NCI-H2081 treated with DMSO at 0.1 percent for 48 hours (cell line): ENCODE measurements at regions not wholly inside any gene's neighbourhood (a gene's known extent, or its start where the extent isn't known, plus 50 kb on each side); places are given as distances from the start of the nearest gene placed in this dataset.

Experiments
- DNase-seq: peaks from one replicate; lab custom pipeline; 2025; lab: John Stamatoyannopoulos, UW

DNA sequence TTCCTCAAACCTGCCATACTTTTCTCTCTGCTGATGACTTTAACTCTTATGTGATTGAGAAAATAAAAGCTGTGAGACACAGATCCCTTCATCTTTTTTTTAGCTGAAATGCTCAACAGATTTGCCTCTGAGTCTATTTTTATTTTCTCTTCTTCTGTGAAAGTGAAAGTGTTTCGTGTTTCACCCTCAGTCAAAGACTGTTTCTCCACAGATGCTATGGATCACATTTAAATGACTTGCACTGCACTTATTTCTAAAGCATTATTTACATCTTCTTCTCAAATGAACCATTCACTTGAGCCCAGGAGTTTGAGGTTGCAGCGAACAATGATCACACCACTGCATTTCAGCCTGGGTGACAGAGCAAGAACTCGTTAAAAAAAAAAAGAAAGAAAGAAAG is 890.1 kb upstream of the PCDH20 start:
- no peak for DNase-seq

DNA sequence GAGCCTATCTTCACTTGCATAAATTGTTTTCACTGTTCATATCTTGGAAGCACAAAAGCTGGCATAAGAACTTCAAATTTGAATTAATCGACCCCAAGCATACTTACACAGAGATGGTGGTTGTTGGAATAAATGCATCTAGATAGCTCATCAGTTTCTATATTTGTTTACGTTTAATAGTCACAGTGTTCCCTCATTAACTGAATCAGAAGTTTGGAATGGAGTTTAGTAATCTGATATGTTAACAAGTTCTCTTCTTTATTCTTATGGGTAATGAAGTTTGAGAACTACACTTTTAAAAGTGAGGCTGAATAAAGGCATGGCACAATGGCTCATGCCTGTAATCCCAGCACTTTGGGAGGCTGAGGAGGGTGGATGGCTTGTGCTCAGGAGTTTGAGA is 886.7 kb upstream of the PCDH20 start:
- no peak for DNase-seq

DNA sequence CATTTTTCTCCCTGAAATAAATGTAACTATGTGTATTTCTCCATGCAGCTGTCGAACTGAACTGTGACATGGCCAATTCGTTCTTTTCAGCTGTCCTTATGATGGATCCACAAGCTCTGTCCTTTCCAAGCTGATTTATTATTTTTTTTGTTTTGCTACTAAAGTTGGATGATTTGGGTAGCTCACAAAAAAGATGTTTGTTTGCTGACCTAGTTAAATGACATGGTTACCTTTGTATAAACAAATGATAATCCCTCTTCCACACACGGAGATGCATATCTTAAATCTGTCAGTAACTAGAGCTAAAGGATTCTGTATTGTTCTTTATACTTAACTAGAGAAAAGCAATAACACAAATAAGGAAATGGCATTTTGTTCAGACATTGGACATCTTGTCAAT is 884.3 kb upstream of the PCDH20 start:
- DNase-seq, result no peak

DNA sequence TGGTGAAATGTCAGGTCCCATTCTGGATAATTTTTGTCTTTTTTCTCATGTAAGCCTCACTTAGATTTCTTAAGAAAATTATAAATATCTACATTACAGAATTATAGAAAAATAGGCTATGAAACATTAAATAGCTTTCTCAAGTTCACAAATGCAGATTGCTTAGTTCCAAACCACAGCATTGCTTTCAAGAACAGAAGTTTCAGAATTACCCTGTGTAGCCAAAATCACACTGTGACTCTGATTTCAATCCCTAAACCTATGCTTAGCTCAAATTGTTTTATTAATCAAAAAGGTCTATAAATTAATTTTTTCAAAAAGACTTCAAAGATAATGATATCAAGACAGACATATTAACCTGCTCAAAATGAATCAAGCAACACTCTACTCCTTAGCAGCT is 881.2 kb upstream of the PCDH20 start:
- no peak for DNase-seq

DNA sequence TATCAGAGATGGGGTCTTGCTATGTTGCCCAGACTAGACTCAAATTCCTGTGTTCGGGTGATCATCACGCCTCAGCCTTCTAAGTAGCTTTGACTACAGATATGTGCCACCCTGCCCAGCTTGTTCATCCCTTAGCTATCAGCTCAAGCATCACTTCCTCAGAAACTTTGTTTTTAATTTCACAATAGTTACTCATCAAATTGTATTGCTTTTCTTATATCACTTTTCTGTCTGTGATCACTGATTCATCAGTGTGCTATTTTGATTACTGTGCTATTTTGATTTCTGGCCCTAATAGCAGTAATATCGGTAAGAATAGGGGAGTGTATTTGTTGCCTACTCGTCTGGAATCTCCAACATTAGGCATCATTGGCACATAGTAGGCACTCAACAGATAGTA is 878.6 kb upstream of the PCDH20 start:
- DNase-seq, result no peak

DNA sequence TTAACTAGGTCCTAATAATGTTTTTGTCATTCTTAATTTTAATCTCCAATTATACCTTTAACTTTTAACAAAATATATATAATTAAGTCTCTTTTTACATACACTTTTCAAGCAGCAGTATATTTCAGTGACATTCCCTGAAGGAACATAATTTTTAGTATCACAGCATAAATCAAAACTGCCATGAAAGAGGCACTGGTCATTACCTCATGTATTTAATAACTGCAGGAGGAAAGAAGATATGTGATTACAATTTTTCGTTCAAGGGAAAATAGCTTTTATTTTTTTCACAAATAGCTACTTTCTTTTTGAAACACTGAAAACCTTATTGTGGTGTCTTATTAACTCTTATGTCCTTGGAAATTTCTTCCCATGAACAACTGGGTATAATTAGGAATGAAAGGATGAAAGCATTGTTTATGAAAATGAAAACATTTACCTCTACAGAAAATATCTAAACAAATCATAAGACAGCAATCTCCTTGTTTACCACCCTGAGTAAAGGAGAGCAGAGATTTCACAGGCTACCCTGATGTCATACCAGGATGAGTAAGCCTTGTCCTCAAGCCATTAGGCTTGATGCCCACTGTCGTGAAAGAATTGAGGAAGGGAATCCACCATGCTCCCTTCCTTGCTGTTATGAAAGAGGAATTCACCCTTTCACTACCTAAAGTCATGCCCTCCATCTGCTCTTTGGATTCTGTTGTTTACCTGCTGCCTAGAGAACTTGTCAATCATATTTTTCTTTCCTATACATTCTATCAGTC is 877.2 kb upstream of the PCDH20 start:
- DNase-seq, result no peak

DNA sequence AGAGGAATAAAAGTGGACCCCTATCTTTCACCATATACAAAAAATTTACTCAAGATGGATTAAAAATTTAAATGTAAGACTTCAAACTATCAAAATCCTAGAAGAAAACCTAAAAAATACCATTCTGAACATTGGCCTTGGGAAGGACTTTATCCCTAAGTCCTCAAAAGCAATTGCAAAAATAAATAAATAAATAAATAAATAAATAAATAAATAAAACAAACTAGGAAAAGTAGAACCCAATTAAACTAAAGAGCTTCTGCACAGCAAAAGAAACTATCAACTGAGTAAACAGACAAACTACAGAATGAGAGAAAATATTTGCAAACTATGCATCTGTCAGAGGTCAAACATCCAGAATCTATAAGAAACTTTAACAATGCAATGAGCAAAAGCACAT is 874.9 kb upstream of the PCDH20 start:
- DNase-seq, result no peak

DNA sequence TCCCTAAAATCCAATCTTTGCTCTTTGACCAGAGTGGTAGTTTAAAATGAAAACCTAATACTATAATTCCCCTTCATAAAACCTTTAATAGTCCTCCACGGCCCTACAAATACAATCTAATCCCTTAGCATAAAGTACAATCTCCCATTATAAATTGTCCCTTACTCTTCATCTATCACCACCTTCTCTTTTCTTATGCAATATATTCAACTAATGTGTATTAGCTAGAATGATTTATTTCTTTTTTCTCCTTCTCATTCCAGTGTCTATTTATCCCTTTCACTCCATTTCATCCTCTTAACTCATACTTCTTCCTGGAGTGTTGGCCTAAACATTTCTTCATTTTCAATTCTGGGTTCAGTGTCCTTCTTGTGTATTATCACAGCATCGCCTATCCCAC is 872.1 kb upstream of the PCDH20 start:
- no peak for DNase-seq

DNA sequence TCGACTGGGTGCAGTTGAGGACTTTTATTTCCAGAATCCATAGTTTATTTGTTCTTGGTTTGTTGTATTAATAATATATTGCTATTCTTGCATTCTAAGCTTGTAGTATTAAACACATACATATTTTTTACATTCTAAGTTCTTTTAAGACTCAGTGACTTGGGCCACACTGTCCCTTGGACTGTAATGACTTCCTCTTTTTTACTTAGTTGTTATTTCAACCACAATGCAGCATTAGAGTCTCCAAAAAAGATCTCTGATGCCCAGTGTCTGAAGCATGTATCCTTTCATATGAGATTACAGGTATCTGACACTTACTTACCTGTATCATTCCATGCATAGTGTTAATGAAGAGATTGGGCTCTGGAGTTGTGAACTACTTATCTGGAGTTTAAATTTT is 864.9 kb upstream of the PCDH20 start:
- DNase-seq, result no peak

DNA sequence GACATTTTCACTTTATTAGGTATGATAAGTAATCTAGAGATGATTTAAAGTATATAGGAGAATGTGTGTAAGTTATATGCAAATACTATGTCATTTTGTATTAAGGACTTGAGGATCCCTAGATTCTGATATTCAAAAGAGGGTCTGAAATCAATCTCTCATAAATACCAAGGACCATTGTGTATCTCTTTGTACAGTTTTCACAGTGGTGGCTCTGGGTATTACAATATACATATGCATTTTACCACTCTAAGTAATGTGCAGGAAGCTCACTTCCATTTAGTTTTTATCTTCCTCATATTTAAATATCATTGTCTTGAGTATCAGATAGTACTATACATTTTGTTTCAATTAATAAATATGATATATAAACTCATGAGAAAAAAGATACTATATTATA is 862.6 kb upstream of the PCDH20 start:
- DNase-seq, result no peak

DNA sequence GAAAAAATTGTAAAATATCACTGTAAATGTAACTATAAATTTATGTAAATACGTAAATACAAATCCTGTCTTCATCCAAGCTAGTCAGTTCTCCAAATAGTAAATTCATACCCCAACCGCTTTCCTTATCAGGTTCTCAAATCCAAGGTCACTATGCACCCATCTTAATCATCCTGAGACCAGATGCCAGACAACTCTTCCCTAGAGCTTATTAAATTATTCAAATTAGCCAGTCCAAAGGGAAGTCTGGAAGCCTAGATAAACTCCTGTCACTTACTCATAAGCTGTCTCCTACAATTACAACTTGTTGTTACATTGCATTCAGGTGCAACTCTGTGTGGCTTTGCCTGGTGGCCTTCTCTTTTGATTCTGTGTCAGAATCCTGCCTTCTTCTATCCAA is 836.1 kb upstream of the PCDH20 start:
- DNase-seq, result no peak

DNA sequence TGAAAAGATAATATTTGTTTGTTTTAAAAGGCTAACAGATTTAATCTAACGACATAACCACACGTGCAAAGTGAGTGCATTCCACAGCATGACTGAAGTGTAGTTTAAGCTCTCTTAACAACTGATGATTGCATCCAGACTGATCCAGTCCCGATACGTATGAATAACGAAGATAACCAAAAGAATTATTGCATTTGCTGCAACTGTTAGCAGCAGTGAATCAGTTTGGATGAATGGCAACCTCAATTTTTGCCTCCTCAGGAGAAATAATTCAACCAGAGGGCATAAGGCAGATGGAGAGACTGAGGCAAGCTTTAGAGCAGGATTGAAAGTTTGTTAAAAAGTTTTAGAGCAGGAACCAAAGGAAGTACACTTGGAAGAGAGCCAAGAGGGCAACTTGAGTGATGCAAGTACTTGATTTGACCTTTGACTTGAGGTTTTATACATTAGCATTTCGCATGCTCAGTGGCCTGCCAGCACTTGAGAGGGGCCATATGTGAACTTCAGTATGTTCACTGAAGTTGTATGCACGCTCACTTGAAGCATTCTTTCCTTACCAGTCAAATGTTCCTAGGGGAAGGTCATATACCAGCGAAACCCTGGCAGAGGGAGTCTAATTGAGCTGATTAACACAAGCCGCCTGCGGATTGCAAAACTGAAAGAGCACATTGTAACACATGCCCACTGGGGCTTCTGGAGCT is 835.0 kb upstream of the PCDH20 start:
- DNase-seq, result no peak

DNA sequence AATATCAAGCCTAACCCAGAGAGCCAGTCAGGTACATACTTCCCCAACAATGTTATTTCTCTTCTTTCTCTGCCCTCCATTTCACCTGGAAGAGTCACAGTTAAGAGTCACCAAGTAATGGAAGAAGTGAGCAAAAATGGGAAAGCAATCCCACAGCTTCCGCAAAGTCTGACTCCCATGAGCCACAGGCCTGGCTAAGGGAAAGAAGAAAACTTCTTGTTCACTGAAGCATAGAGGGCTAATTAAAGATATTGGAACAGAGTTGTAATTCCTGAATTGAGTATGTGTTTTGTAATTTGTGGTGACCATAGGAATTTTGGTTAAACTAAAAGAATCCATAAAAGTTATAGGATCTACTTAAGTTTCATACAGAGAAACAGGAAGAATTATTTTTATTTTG is 830.9 kb upstream of the PCDH20 start:
- DNase-seq, result no peak

DNA sequence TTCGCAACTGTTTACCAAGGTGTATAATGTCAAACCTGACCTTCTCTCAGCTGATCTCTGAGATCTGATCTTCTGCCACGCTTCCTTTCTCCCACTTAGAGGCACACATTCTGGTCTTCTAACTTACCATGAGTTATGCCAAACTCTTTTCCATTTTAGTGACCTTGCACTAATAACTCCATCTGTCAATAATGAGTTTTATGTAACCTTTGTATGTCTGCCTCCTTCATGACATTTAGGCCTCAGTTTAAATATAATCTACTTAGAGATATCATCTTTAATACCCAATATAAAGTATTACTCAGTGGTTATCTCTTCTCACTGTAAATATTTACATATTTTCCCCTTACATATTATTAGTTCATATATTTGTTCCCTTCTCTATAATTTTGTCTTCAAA is 827.5 kb upstream of the PCDH20 start:
- DNase-seq, result no peak

DNA sequence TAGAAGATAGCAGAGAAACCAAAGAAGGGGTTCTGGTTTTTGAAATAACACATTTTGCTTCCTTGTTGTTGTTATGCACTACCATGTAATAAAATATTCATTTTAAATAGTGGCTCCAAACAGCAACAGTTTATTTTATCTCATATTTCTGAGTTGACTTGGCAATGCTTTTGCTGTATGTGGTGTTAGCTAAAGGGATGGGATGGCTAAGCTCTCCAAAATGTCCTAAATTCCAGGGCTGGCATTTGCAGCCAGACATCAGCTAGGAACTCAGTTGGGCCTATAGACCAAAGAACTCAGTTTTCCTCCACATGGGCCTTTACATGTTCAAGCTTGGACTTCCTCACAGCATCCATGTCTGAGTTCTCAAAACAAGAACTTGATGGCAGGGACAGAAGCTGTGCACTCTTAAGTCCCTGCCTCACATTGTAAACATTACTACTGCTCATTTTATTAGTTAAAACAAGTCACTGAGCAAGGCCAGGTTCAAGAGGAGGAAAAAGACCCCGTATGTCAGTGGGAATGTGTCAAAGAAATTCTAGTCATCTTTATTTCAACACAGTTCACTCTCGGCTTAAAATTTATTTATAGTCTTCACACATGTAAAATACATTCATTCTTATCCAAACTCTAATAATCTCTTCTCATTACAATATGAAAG is 819.3 kb upstream of the PCDH20 start:
- no peak for DNase-seq

DNA sequence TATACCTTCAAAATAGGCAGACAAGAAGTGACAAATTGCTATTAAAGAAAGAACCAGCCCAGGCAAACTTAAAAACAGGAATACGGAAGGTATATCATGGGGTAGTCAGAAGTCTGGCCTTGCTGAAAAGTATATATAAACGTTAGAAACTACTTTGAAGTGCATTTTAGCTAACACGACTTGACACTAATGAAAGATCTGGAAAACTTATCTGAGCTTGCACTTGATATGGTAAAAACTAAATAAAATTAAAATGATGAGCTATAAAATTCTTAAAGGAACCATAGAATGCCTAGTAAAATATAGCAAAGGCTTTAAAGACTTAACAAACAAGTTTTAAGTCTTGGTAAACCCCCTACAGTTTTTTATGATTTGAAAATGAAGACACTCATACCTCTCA is 795.3 kb upstream of the PCDH20 start:
- DNase-seq, result no peak

DNA sequence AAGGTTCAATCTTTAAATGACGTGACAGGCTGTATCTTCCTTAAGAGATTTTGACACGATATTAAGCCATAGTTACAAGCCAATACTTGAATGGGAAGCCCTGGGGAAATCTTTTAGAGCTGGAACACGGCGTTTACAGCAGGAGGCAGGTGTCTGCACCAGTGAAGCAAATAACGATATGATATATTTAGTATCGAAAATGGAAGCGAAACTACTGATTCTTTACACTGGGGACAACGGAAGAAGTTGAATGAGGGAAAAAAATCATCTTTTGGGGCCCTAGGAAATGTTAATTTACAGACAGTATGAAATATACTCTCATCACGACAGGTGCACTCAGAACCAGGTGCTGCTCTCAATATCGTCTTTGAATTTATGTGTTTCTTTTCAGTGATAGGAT is 793.9 kb upstream of the PCDH20 start:
- no peak for DNase-seq

DNA sequence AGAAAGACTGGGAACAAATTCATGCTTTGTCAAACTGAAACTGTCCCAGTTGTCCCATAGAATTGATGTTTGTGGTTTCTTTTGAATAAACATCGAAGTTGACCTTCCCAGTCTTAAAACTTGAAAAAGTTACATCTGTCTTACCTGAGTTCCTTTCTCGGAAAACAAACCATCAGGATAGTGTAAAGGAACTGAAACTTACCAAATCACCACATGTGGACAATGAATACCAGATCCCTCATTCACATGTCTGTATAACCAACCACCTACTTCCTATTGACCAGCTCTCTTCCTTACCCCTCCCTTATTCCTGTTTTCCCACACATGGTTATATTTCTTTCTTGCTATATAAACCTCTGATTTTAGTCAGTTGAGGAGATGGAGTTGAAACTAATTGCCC is 791.7 kb upstream of the PCDH20 start:
- no peak for DNase-seq

DNA sequence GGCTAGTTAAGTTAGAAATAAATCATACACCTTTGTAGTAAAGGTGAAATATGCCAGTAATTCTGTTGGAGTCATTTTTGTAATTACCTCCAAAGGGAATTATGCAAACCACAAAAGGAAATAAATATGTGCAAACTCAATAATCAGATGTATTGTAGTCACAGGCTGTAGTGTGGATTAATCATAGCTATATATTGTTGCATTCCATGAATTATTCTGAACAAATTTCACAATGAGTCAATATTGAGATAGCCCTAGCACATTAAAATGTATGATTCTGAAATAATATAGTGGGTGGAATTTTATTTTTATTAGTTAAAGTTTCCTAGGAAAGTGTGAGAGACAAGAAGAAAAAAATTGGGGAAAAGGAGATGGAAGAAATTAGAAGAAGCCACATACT is 790.5 kb upstream of the PCDH20 start:
- no peak for DNase-seq

DNA sequence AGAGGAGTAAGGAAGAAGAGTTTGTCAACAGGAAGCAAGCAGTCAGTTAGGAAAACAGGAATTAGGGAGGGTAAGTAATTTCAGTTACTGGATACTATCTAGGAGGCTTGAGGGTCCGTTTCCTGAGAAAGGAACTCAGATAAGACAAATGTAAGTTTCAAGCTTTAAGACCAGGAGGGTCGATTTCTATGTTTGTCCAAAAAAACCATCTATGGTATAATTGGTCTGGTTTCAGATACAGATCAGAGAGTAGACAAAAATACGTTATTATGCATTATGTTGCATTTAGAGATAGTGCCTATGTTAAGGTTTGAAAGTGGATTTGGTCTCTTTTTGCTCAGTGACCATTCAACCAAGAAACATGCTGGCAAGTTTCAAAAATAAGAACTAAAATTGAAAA is 789.6 kb upstream of the PCDH20 start:
- no peak for DNase-seq

DNA sequence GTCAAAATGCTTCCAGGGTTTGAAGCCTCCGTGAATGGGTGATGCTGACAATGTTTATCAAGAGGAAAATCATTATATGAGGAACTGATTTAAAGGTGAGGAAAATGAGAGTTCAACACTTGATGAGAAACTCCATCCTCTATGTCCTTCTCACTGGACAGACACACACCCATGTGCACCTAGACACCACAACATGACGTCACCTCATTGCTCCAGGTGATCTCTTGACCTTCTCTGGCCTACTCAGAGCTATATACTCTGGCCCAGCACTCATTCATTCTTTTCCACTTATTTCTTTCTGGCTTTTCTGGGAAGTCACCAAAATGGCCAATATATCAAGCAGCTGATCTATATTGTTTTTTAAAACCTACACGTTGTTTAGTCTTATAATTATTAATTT is 778.7 kb upstream of the PCDH20 start:
- no peak for DNase-seq

DNA sequence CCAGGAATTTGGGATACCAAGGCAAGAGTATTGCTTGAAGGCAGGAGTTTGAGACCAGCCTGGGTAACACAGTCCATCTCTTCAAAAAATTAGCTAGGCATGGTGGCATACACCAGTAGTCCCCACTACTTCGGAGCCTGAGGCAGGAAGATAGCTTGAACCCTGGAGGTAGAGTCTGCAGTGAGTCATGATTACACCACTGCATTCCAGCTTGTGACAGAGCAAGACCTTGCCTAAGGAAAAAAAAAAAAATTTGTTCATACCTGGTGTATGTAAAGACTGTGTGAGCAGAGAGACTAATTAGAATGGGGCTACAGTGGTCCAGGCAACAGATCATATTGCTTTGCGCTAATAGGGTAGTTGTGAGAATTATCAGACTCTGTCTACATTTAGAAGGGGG is 778.3 kb upstream of the PCDH20 start:
- no peak for DNase-seq

DNA sequence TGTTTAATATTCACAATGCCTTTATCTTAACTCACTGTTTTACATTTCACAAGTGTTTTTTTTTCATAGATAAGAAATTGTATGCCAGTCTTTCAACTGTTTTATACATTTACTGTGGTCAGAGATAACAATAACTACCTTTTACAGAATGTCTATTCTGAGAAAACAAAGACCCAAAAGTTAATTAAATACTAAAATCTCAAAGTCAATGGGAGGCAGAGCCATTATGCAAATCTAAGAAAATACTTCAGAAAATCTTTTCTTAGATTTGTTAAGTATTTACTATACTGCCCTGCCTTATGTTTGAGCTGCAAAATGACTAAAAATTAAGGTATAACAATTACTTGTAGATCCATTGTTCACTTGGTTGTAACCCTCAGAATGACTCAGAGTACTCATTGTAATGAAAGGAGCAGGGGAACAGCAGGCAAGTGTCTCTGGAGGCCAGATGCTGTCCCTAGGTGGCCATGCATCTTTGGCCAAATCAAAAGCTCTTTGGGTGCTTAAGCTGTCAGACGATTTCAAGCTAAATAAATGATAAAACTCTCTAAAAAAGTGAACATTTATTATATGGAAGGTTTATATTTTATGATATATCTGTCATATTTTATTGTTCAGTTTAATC is 770.1 kb upstream of the PCDH20 start:
- DNase-seq, result no peak
